ENCODE measurements at regions not wholly inside any gene's neighbourhood (a gene's known extent, or its start where the extent isn't known, plus 50 kb on each side); places are given as distances from the start of the nearest gene placed in this dataset.
"Not testable (repeated sequence)": the region's sequence is repeated elsewhere in the genome, so short reads cannot be mapped to it uniquely, and the experiment has no call there.

DNA sequence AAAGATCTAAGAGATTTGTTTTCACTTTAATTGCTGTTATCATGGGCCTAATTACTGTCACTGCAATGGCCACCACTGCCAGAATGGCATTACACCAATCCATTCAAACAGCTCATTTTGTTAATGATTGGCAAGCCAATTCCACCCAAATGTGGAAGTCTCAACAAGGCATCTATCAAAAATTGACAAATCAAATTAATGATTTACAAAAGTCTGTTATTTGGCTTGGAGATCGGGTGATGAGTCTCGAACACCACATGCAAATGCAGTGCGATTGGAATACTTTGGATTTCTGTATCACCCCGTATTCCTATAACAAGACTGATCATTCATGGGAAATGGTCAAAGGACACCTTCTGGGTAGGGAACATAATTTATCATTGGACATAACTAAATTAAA is 568.7 kb upstream of the PTGER4 start:
- DNase-seq, result not testable (repeated sequence)

GRCh38 chr5:40108764-40109390 is 570.8 kb upstream of the PTGER4 start:
- not testable (repeated sequence) for DNase-seq

DNA sequence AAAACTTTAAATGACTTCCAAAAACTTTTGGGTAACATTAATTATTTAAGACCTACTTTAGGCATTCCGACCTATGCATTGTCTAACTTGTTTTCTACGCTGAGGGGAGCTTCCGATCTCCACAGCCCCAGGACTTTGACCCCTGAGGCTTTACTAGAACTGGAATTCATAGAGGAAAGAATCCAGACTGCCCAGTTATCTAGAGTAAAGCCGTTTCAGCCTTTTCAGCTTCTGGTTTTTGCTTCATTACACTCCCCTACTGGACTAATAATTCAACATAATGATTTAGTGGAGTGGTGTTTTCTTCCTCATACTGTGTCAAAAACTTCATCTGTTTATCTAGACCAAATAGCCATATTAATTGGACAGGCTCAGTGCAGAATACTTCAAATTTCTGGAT is 571.9 kb upstream of the PTGER4 start:
- not testable (repeated sequence) for DNase-seq

GRCh38 chr5:40106847-40107246 is 572.9 kb upstream of the PTGER4 start:
- no peak for DNase-seq

- DNase-seq, result no peak
Measured at GRCh38 chr5:40098313-40098712, 581.4 kb upstream of the PTGER4 start.

- DNase-seq, result no peak
Measured at GRCh38 chr5:40093550-40093949, 586.2 kb upstream of the PTGER4 start.

- DNase-seq, result no peak
Measured at GRCh38 chr5:40089269-40089668, 590.4 kb upstream of the PTGER4 start.

- no peak for DNase-seq
Measured at GRCh38 chr5:40084614-40085013, 595.1 kb upstream of the PTGER4 start.

DNA sequence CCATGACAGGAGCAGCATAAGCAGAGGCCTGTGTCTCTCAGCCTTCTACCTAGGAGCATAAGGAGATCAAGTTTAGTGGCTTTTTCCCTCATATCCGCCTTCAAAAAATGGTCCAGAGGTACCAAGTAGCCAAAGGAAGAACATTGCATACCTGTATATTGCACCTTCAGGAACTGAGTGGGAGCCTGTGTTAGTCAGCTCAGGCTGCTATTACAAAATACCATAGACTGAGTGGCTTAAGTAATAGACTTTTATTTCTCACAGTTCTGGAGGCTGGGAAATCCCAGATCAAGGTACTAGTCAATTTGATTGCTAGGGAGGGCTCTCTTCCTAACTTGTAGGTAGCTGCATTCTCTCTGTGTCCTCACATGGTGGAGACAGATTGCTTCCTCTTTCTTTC is 597.4 kb upstream of the PTGER4 start:
- DNase-seq, result no peak

DNA sequence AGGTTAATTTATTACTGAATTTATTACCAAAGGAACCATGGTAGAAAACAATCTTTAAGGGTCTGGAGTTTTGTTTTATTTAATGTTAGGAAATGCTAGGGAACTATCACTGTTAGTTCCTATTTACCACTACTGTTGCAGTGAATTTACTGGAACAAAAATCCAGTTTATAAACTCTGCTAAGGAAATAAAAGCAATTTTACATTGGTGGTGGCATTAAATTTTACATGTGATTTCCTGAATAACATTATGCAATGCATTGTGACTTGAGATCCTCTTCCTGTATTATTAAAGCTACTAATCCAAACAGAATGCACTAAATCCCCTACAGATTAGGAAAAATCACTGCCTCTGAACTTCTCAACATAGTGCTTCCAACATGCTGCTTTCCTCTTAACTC is 599.5 kb upstream of the PTGER4 start:
- DNase-seq, result no peak

DNA sequence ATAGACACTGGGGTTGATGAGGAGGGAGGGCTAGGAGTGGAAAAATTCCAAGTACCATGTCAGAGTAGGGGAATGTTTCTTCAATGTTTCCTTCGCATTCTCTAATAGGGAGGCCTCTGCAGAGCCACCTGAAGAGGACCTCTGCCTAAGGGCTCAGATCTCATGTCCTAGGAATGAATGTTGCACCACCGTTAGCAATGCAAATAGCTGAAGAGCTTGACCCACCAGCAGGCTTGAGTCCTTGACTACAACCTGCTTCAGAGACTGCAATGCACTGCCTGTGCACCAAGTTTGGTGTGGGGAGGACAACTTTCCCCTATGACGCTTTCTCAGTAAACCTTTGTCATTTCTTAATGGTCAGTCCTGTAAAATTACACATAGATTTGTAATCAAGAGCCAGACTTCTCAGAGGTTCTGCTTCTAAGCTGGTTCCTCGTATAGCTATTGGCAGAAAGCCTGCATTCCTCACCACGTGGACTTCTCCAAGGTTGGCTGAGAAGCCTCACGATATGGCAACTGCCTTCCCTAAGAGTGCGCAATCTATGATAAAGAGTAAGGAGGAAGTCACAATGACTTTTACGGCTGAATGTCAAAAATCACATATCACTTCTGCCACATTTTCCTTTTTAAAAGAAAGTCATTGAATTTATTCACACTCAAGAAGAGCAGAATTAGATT is 600.7 kb upstream of the PTGER4 start:
- DNase-seq, result no peak

GRCh38 chr5:40074826-40075225 is 604.9 kb upstream of the PTGER4 start:
- DNase-seq, result no peak

- DNase-seq, result no peak
Measured at GRCh38 chr5:40073927-40074326, 605.8 kb upstream of the PTGER4 start.

- DNase-seq, result no peak
Measured at GRCh38 chr5:40071870-40072269, 607.8 kb upstream of the PTGER4 start.

- DNase-seq, result no peak
Measured at GRCh38 chr5:40066616-40067015, 613.1 kb upstream of the PTGER4 start.

DNA sequence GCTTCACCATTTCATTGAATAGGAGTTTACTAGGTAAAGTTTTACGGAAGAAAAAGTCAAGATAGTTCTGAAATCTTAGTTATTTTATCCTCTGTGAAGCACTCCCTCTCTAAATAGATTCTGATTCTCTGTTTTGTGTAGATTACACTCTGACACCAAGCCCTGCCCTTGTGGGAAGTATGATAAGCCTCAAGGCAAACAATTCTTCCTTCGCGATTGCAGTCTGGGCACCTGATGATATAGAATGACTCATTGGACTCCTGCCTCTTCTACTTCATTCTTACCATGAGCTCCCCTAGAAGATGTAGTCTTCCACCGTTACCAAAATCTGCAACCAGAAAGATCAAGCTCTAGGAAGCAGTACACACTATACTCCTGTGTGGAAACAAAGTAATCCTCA is 626.9 kb upstream of the PTGER4 start:
- DNase-seq, result no peak

- DNase-seq, result no peak
Measured at GRCh38 chr5:40046792-40047191, 622.0 kb upstream of the DAB2 start.

DNA sequence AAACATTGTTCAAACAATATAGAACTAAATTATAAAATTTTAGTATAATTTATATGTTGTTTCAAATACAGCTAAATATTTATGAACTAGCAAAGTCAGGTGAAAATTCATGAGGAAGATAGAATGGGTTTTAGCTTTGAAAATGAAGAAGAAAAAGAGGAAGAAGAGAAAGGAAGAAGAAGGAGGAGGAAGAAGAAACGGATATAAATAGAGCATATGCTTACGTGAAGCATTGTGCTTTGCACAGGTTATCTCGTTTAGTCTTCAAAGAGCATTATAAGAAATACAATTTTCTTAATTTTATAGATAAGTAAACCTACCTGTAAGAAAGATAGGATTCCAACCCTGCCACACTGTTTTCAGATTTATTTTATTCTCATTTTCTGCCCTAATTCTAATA is 620.6 kb upstream of the DAB2 start:
- DNase-seq, result no peak

DNA sequence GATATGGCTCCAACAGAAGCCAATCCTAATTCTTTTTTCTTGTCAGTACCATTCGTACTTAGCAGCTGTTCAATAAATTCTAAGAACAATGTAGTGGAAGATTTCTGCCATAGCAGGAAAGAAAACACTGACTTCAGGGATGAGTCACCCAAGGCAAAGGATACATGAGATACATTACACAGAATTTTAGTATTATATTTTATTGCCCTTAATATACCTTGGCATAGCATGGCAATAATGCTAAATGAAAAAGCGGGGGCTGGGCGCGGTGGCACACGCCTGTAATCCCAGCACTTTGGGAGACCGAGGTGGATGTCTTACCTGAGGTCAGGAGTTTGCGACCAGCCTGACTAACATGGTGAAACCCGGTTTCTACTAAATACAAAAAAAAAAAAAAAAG is 619.1 kb upstream of the DAB2 start:
- DNase-seq, result no peak

GRCh38 chr5:40041452-40041851 is 616.7 kb upstream of the DAB2 start:
- DNase-seq, result no peak

DNA sequence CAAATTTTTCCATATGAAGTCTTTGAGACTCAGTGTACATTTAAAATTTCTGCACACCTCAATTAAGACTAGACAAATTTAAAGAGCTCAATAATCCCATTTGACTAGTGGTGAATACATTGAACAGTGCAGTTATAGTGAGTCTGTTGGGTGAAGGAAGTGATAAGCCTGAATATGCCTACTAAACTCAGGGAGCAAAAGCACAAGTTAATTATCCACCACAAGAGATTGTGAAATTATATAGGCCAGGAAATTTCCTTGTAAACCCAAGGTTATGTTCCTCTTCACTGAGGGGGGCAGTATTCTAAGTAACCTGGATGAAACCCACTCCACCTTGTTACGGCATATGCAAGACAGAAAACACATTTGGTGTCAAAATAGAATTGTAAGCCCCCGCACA is 612.9 kb upstream of the DAB2 start:
- no peak for DNase-seq

DNA sequence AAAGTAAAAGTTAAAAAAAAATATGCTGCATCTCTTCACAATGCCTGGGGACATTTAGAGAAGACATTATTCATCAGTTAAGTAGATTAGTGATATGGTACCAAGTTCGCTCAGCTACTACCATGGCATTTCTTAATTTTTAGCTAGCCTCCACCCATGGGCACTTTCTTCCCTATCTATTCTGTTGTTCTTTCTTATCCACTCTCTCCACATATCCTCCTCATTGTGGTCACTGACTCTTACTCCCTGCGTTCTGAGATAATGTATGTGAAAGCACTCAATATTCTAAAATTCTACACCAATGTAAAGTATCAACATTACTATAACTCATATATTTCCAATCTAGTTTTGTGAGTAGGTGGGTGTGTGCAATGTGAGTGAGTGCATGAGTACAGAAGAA is 609.7 kb upstream of the DAB2 start:
- no peak for DNase-seq

- no peak for DNase-seq
Measured at GRCh38 chr5:40033411-40033810, 608.6 kb upstream of the DAB2 start.

GRCh38 chr5:40033009-40033408 is 608.2 kb upstream of the DAB2 start:
- DNase-seq, result no peak

DNA sequence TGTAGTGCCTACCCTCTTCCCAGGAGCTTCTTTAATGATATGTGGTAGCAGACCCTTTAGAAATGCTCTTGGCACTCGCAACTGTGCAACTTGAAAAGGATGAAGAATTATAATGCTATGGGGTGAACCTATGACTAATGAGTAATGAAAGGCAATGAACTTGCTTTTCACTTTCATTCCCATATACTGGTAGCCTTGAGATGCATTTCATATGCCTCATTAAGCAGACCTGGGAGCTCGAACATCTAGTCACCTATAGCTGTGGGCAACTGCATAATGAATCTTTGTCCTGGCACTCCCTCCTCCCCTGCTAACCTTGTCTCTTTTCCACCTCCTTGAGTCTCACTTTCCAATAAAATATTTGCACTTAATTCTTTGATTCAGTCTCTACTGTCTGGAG is 605.9 kb upstream of the DAB2 start:
- no peak for DNase-seq
